HG02763 (cell line): ENCODE measurements at regions not wholly inside any gene's neighbourhood (a gene's known extent, or its start where the extent isn't known, plus 50 kb on each side); places are given as distances from the start of the nearest gene placed in this dataset.

Source experiments
- ATAC-seq: cut with Tn5 transposase; IDR thresholded peaks from one replicate; pipeline ENCODE4 v1.9.1; 2021; ENCODE audit warnings: mild to moderate bottlenecking, moderate library complexity; ENCODE audit not compliant: unreplicated experiment

GRCh38 chr1:96472471-96472870 lies 249.1 kb upstream of the PTBP2 start:
- no peak for ATAC-seq

DNA sequence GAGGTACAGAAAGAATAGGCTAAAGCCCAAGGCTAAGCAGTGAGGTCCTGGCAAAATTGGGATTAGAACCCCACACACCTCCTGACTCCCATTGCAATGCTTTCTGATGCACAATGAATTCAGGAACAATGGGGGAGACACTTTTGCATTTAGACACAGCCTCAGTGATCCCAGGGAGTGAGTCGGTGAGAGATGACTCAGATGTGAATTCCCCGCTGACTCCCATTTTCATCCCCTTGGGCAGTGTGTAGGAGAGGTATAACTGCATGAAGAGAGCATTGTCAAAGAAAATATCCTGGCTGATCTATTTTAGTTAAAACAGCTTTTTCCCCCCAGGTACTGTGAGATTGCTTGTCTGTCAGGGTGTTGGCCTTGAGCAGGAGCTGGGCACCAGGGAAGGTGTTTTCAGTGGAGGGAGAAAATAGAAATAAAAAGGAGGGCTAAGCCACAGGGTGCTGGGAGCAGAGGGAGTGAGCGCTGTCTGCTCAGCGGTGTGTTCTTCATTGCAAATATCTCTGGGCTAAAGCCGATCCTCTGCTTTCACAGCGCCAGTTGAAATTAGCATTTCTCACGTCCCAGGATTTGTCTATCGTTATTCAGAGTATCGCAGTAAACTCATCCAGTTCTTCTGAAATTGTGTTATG lies 247.7 kb upstream of the PTBP2 start:
- ATAC-seq = no peak

- no peak for ATAC-seq
These were observed 246.4 kb upstream of the PTBP2 start for GRCh38 chr1:96474985-96475743.

DNA sequence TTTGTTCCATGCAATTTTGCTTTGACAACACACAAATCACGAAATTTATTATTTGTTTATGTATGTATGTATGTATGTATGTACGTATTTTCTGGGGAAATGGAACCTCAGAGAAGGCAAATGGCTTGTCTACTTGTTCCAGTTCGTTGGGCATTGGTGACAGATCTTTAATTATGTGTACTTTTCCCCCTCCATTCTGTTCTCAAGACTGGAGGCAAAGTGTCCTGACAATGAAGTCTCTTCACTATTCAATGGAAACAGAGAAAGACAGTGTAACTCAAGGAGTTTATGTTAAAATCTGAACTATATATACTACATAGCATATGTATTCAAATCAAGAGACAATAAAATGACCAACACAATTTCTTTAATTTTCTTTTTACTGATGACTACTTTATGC lies 245.7 kb upstream of the PTBP2 start:
- no peak for ATAC-seq

GRCh38 chr1:96478228-96478627 lies 243.4 kb upstream of the PTBP2 start:
- ATAC-seq = no peak

- no peak for ATAC-seq
These were observed 240.2 kb upstream of the PTBP2 start for GRCh38 chr1:96481409-96481808.

GRCh38 chr1:96482616-96483015 lies 239.0 kb upstream of the PTBP2 start:
- no peak for ATAC-seq

GRCh38 chr1:96487394-96487793 lies 234.2 kb upstream of the PTBP2 start:
- ATAC-seq = no peak

DNA sequence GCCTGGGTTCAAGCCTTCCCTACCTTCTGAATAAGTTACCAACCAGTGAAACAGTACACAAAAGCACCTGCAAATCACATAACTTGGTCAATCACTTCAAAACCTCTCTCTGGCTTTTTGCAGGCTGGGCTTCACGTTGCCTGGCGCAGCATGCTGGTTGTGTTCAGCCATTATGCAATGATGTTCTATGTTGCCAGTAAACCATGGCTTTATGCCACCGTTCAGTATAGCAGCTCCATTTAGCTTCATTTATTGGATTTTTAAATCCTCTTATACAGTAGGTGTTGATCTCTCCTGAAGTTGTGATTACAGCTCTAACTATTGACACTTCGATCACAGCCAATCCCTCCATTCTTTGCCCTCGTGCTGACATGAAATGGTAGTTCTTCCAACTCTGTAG lies 233.6 kb upstream of the PTBP2 start:
- no peak for ATAC-seq

DNA sequence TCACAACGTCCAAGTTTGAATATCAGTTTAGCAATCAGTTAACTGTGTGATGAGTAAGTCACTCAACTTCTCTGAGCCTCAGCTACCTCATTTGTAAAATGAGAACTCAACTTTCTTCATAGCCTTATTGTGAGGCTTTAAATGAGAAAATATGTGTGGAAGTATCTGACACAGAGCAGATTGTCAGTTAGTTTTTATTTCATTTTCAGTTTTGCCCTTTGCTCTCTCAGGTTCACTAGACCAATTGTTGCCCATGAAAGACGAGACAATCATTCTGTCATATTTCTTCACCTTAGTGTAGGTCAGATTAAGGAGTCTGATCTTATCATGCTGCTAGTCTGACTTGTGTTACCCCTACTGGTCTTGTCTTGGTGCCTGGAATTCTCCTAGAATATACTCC lies 232.8 kb upstream of the PTBP2 start:
- ATAC-seq = peak; percentile 66

GRCh38 chr1:96492236-96492635 lies 229.3 kb upstream of the PTBP2 start:
- ATAC-seq = no peak

DNA sequence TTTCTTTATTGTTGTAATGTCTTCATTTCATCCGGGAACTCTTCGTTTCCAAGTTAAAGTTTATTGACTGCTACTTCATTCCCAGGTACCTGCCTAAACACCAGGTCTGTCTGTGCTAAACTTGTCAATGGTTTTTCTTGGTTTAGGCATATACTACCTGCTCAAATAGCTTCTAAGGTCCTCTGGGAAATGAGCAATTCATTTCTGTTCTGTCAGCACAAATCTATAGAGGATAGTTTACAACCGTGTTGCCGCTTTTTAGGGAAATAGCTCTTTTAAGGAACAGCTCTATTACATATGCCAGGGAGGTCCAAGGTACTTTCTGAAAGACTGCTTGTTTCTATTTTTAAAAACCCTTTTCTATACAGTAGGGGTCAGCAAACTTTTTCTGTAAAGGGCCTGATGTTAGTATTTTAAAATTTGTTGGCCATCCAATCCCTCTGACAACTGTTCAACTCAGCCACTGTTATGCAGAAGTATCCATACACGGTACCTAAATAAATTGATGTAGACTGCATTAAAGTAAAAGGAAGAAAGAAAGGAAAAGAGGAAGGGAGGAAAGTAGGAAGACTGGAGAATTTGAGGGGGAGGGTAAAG lies 222.7 kb upstream of the PTBP2 start:
- ATAC-seq = no peak

DNA sequence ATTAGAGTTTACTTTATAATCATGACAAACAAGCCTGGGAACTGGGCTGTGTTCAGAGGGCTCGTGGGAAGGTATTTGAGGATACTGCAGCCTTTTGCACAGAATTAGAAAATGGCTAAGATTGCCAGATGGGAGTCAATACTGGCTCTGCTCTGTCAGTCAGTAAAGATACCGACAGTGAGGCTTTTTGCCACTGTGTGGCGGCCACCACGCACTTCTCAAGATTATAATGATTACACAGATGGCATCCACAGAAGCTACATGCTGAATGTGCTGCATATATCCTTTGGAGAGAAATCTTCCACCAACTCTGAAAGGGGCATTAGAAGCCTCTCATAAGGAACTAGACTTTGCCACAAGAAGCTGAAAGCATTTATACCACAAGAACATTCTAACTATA lies 213.4 kb upstream of the PTBP2 start:
- no peak for ATAC-seq

DNA sequence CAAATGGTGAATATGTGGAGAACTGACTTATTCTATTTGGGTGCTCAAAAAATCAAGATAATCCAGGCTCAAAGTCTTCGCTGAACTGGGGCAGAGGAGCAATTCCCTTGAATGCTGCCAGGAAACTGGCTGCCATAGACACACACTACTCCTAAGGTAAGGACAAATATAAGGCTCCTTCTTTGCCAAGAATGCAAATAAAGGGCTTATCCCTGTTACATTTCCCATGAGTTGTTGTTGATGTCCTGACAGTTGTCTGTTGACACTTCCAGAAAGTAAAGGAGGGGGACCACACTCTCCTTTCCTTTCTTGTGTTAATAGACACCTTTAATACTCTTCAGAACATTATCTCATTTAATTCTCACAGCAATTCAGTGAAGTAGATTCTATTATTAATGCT lies 212.2 kb upstream of the PTBP2 start:
- ATAC-seq = no peak

GRCh38 chr1:96509951-96510350 lies 211.6 kb upstream of the PTBP2 start:
- no peak for ATAC-seq

DNA sequence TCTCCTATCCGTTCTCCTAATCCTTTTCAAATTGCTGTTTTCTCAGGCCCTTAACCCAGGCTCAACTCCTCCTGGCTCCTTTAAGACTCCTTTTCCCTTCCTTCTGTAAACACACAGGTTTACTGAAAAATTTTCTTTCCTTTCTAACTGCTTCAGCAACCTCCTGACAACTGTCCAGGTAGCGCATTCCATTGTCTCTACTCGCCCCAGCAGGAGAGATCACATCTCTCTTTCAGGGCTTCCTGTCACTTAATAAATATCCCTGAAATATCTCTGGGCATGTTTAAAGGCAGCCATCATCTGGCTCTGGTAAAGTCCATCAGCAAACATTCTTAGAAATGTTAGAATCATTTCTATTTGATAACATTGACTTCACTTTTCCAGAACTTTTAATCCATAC lies 211.2 kb upstream of the PTBP2 start:
- ATAC-seq = no peak

GRCh38 chr1:96510911-96511310 lies 210.7 kb upstream of the PTBP2 start:
- no peak for ATAC-seq

- ATAC-seq = no peak
These were observed 208.4 kb upstream of the PTBP2 start for GRCh38 chr1:96513136-96513535.

- peak; percentile 92 for ATAC-seq
These were observed 206.2 kb upstream of the PTBP2 start for GRCh38 chr1:96515430-96515829.

DNA sequence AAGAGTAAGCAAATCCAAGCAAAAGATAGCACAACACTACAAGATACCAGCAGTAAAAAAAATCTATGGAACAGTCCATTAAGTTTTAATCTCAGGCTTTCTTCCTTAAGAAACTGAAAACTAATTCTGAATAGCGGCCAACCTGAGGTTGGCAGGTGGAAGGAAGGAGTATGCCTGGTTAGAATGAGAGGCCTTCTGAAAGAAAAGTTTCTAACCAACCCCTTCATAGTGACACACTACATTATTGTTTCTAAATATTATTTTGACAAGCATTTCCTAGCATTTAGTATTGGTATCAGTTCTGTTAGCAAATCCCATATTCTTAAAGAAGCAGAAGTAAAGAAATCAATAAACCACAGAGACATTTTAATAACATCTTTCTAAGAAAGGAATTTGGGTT lies 205.7 kb upstream of the PTBP2 start:
- no peak for ATAC-seq

GRCh38 chr1:96519851-96520578 lies 201.6 kb upstream of the PTBP2 start:
- ATAC-seq = no peak

GRCh38 chr1:96520579-96520947 lies 201.0 kb upstream of the PTBP2 start:
- ATAC-seq = no peak
